H1 (cell line): ENCODE measurements at regions not wholly inside any gene's neighbourhood (a gene's known extent, or its start where the extent isn't known, plus 50 kb on each side); places are given as distances from the start of the nearest gene placed in this dataset.

Experiments
- CTCF ChIA-PET: fragments of 300-600 bp; sonication (Branson Sonifier 250); formaldehyde crosslinking; loops from one replicate; lab custom pipeline; 2021; ENCODE audit not compliant: partially characterized antibody; lab: Charles Lee
- POLR2A ChIA-PET: fragments of 300-600 bp; sonication (Branson Sonifier 250); formaldehyde crosslinking; loops from one replicate; lab custom pipeline; 2021; ENCODE audit warnings: inconsistent platforms; ENCODE audit not compliant: partially characterized antibody; lab: Charles Lee
- DNase-seq, 2 experiments: peaks; one replicate each; pipeline versions ENCODE4 v3.0.0 to v3.0.0-alpha.2; 2010 to 2022; ENCODE audit warnings: low spot score in 2 of 2, low read depth in 1 of 2, mixed read lengths in 1 of 2
- FAIRE-seq: peaks from 2 replicates; lab custom pipeline; 2011; peaks lifted over from hg19 to GRCh38; lab: Jason Lieb, UNC
- H2AFZ ChIP-seq: 2 replicates; pipeline ENCODE4 v1.8.1; 2012; ENCODE audit warnings: low read length, inconsistent platforms
- H2AK5ac ChIP-seq: 2 replicates; pipeline ENCODE4 v1.6.1; 2013; ENCODE audit warnings: low read depth, low read length
- H2BK120ac ChIP-seq: replicated peaks from 2 replicates; pipeline ENCODE3; 2013; ENCODE audit warnings: low read depth, low read length, inconsistent platforms
- H2BK12ac ChIP-seq: 2 replicates; pipeline ENCODE4 v1.6.1; 2013; ENCODE audit warnings: low read depth, low read length
- H2BK15ac ChIP-seq: 2 replicates; pipeline ENCODE4 v1.6.1; 2013; ENCODE audit warnings: low read length
- H2BK20ac ChIP-seq: 2 replicates; pipeline ENCODE4 v1.6.1; 2013; ENCODE audit warnings: low read length
- H2BK5ac ChIP-seq: 2 replicates; pipeline ENCODE4 v1.6.1; 2013; ENCODE audit warnings: low read depth, low read length
- H3K14ac ChIP-seq: 2 replicates; pipeline ENCODE4 v1.6.1; 2013; ENCODE audit warnings: inconsistent platforms; ENCODE audit not compliant: insufficient read length
- H3K18ac ChIP-seq: 2 replicates; pipeline ENCODE4 v1.6.1; 2013; ENCODE audit warnings: low read length; ENCODE audit errors: extremely low read depth
- H3K23ac ChIP-seq: 2 replicates; pipeline ENCODE4 v1.6.1; 2013; ENCODE audit warnings: inconsistent platforms; ENCODE audit not compliant: insufficient read length
- H3K23me2 ChIP-seq: 2 replicates; pipeline ENCODE4 v1.6.1; 2013; ENCODE audit warnings: low read depth, low read length
- H3K27ac ChIP-seq: 2 replicates; pipeline ENCODE4 v1.6.1; 2011; ENCODE audit warnings: low read depth, low read length, inconsistent platforms
- H3K27me3 ChIP-seq, 4 experiments: replicated peaks in 1 of 4; 1 replicate in 1 of 4; 2 replicates in 3 of 4; pipeline versions ENCODE4 v1.6.1 to v1.8.1; 2011 to 2013; ENCODE audit warnings: low read length in 3 of 4, mild to moderate bottlenecking in 3 of 4, inconsistent platforms in 2 of 4, mixed read lengths in 2 of 4, moderate library complexity in 1 of 4; ENCODE audit not compliant: control insufficient read depth in 3 of 4, insufficient read depth in 3 of 4; ENCODE audit errors: extremely low read depth in 1 of 4
- H3K36me3 ChIP-seq, 4 experiments: 2 replicates each; pipeline versions ENCODE4 v1.6.1 to v1.8.1; 2011 to 2013; ENCODE audit warnings: mild to moderate bottlenecking in 4 of 4, low read length in 3 of 4, moderate library complexity in 2 of 4, control low read depth in 1 of 4, inconsistent platforms in 1 of 4; ENCODE audit not compliant: insufficient read depth in 4 of 4, control insufficient read depth in 2 of 4
- H3K4ac ChIP-seq: replicated peaks from 2 replicates; pipeline ENCODE3; 2013; ENCODE audit warnings: low read length, low read depth, mixed read lengths, inconsistent platforms; ENCODE audit not compliant: insufficient read length
- H3K4me1 ChIP-seq, 4 experiments: replicated peaks in 1 of 4; 1 replicate in 1 of 4; 2 replicates in 3 of 4; pipeline versions ENCODE4 v1.6.1 to v1.8.1; 2011 to 2013; ENCODE audit warnings: low read length in 3 of 4, inconsistent platforms in 2 of 4, mixed read lengths in 1 of 4; ENCODE audit not compliant: insufficient read depth in 4 of 4, control insufficient read depth in 3 of 4
- H3K4me2 ChIP-seq, 2 experiments: 2 replicates each; pipeline versions ENCODE4 v1.6.1 to v1.8.1; 2011 to 2013; ENCODE audit warnings: low read depth in 2 of 2, low read length in 2 of 2, control low read depth in 1 of 2, inconsistent platforms in 1 of 2, mild to moderate bottlenecking in 1 of 2; ENCODE audit not compliant: insufficient read depth in 1 of 2
- H3K4me3 ChIP-seq, 4 experiments: fragments of 200-600, 300-600 bp in 1 of 4; sonication (generic), shearing (Covaris generic), sonication (Bioruptor Twin) in 1 of 4; 2 replicates each; pipeline versions ENCODE4 v1.5.1 to v1.8.1; 2011 to 2016; ENCODE audit warnings: low read length in 4 of 4, low read depth in 3 of 4, control low read depth in 2 of 4, inconsistent platforms in 2 of 4, mild to moderate bottlenecking in 2 of 4, mixed read lengths in 1 of 4, moderate library complexity in 1 of 4; ENCODE audit not compliant: insufficient read depth in 2 of 4; ENCODE audit errors: extremely low read depth in 1 of 4
- H3K56ac ChIP-seq: replicated peaks from 2 replicates; pipeline ENCODE3; 2013; ENCODE audit warnings: low read depth, mild to moderate bottlenecking, mixed read lengths, low read length, inconsistent platforms; ENCODE audit not compliant: insufficient read length
- H3K79me1 ChIP-seq: 2 replicates; pipeline ENCODE4 v1.6.1; 2013; ENCODE audit warnings: low read depth, low read length, control low read depth
- H3K79me2 ChIP-seq, 2 experiments: 2 replicates each; pipeline versions ENCODE4 v1.6.1 to v1.8.1; 2012 to 2013; ENCODE audit warnings: low read length in 2 of 2, mild to moderate bottlenecking in 2 of 2, inconsistent platforms in 1 of 2; ENCODE audit not compliant: insufficient read depth in 2 of 2, control insufficient read depth in 1 of 2
- H3K9ac ChIP-seq, 4 experiments: replicated peaks in 1 of 4; 1 replicate in 1 of 4; 2 replicates in 3 of 4; pipeline versions ENCODE4 v1.6.1 to v1.8.1; 2011 to 2013; ENCODE audit warnings: low read depth in 3 of 4, low read length in 3 of 4, control low read depth in 2 of 4, mild to moderate bottlenecking in 2 of 4, moderate library complexity in 2 of 4, inconsistent platforms in 1 of 4; ENCODE audit errors: extremely low read depth in 1 of 4
- H3K9me3 ChIP-seq, 2 experiments: 2 replicates each; pipeline versions ENCODE4 v1.6.1 to v1.8.1; 2012 to 2013; ENCODE audit warnings: mild to moderate bottlenecking in 2 of 2, moderate library complexity in 2 of 2, control low read depth in 1 of 2, inconsistent platforms in 1 of 2, low read depth in 1 of 2, low read length in 1 of 2, mixed read lengths in 1 of 2; ENCODE audit not compliant: insufficient read depth in 2 of 2
- H4K20me1 ChIP-seq, 2 experiments: replicated peaks in 1 of 2; 2 replicates each; pipeline versions ENCODE3 to v1.8.1; 2011 to 2013; ENCODE audit warnings: inconsistent platforms in 2 of 2, low read length in 2 of 2, mild to moderate bottlenecking in 1 of 2; ENCODE audit not compliant: insufficient read depth in 2 of 2, control insufficient read depth in 1 of 2
- H4K5ac ChIP-seq: 2 replicates; pipeline ENCODE4 v1.6.1; 2013; ENCODE audit warnings: low read length, low read depth, mixed read lengths, inconsistent platforms; ENCODE audit not compliant: insufficient read length
- H4K8ac ChIP-seq: 2 replicates; pipeline ENCODE4 v1.8.0; 2013; ENCODE audit warnings: mild to moderate bottlenecking, moderate library complexity, low read length, inconsistent platforms; ENCODE audit not compliant: insufficient read depth; ENCODE audit errors: extremely low read depth
- H4K91ac ChIP-seq: replicated peaks from 2 replicates; pipeline ENCODE3; 2013; ENCODE audit warnings: low read length, mixed read lengths, inconsistent platforms; ENCODE audit not compliant: insufficient read length
- ATF2 ChIP-seq: IDR thresholded peaks from 2 replicates; pipeline ENCODE4 v1.6.1; 2012; ENCODE audit warnings: low read length, inconsistent platforms
- BACH1 ChIP-seq: IDR thresholded peaks from 2 replicates; pipeline ENCODE4 v1.6.1; 2012; ENCODE audit warnings: low read length, improper control_type of control experiment
- CBX5 ChIP-seq: fragments of 300-800, 300-1000 bp; sonication (generic); IDR thresholded peaks from 2 replicates; pipeline ENCODE4 v1.7.1; 2016; ENCODE audit warnings: antibody characterized with exemption, low read length, low read depth
- EZH2 ChIP-seq: fragments of 200-600 bp; sonication (generic); IDR thresholded peaks from 2 replicates; pipeline ENCODE4 v1.7.1; 2012; ENCODE audit warnings: low read depth, mild to moderate bottlenecking, moderate library complexity, low read length, inconsistent platforms; ENCODE audit not compliant: severe bottlenecking
- JUND ChIP-seq: IDR thresholded peaks from 2 replicates; pipeline ENCODE4 v1.6.1; 2011; ENCODE audit warnings: mild to moderate bottlenecking, improper control_type of control experiment, low read length
- KDM4A ChIP-seq: IDR thresholded peaks from one replicate; pipeline ENCODE4 v1.7.1; 2012; ENCODE audit warnings: low read depth, mild to moderate bottlenecking, moderate library complexity, low read length, inconsistent platforms; ENCODE audit not compliant: severe bottlenecking
- PHF8 ChIP-seq: fragments of 200-600 bp; sonication (generic); conservative IDR thresholded peaks from 2 replicates; pipeline ENCODE4 v1.7.1; 2012; ENCODE audit warnings: low read depth, mild to moderate bottlenecking, inconsistent platforms, low read length, moderate library complexity
- RFX5 ChIP-seq: IDR thresholded peaks from 2 replicates; pipeline ENCODE4 v1.6.1; 2011; ENCODE audit warnings: low read depth, low read length, improper control_type of control experiment, borderline replicate concordance
- RXRA ChIP-seq: IDR thresholded peaks from 2 replicates; pipeline ENCODE4 v1.6.1; 2011; ENCODE audit warnings: low read depth, mild to moderate bottlenecking, low read length, moderate library complexity; ENCODE audit not compliant: insufficient read depth
- USF2 ChIP-seq: IDR thresholded peaks from 2 replicates; pipeline ENCODE4 v1.6.1; 2011; ENCODE audit warnings: low read length, improper control_type of control experiment
- WGBS, 2 experiments: shearing (Covaris generic) in 1 of 2; methylation state at CpG; one replicate each; pipeline versions ENCODE4 v1.1.6 to v1.1.7; 2013 to 2015; ENCODE audit warnings: low lambda C conversion rate in 2 of 2, mixed read lengths in 2 of 2, inconsistent platforms in 1 of 2, low coverage in 1 of 2, missing lambda C conversion rate in 1 of 2; ENCODE audit not compliant: insufficient replicate concordance in 2 of 2, insufficient coverage in 1 of 2, insufficient read length in 1 of 2; ENCODE audit errors: extremely low coverage in 1 of 2, missing lambda C conversion rate in 1 of 2; 5-methylcytosine and 5-hydroxymethylcytosine counted together

- no peak overlapping the region for H2AFZ ChIP-seq
- H3K18ac ChIP-seq: no peak overlapping the region
- H3K27me3 ChIP-seq: no peaks in the 10 kb centered on the region; a peak in 1 of 7 replicates
- no peak overlapping the region for H4K8ac ChIP-seq
- no peaks in the 10 kb centered on the region for H3K23me2 ChIP-seq
- no peak overlapping the region for H2BK12ac ChIP-seq
- H2AK5ac ChIP-seq: no peak overlapping the region
- no peak overlapping the region for H3K4me3 ChIP-seq
- ChIA-PET CTCF (interaction anchor here (1.4 to 2.0 kb wide), 2 partner anchors 9 to 357 kb away, joined by 4 to 5 read pairs; no protein-coding TSS in a partner anchor), POLR2A (no interaction called here)
- H4K5ac ChIP-seq: no peak overlapping the region
- peak overlapping the region in 1 of 4 experiments; percentile 8; a peak in 1 of 7 replicates for H3K9ac ChIP-seq
- H3K36me3 ChIP-seq: no peaks in the 10 kb centered on the region
- H2BK20ac ChIP-seq: no peak overlapping the region
- H3K27ac ChIP-seq: no peak overlapping the region
- H3K79me1 ChIP-seq: no peaks in the 10 kb centered on the region
- no peak for TF ChIP-seq RXRA
- no peak for TF ChIP-seq PHF8
- TF ChIP-seq RFX5: no peak
- TF ChIP-seq EZH2: no peak
- TF ChIP-seq CBX5: no peak
- TF ChIP-seq KDM4A: no peak
- no peak for TF ChIP-seq ATF2
- no peak for TF ChIP-seq JUND
- no peak for TF ChIP-seq BACH1
- TF ChIP-seq USF2: no peak
- DNase-seq: no peak
- no peak overlapping the region for H3K4ac ChIP-seq
- no peak overlapping the region for H3K23ac ChIP-seq
- H4K20me1 ChIP-seq: no peaks in the 10 kb centered on the region
- H3K4me2 ChIP-seq: no peak overlapping the region
- FAIRE-seq: no peak
- H2BK5ac ChIP-seq: no peak overlapping the region
- no peaks in the 10 kb centered on the region for H3K9me3 ChIP-seq
- no peak overlapping the region for H2BK15ac ChIP-seq
- 81% methylated on average over 2 of the region's 2 CpGs; no CpG with 5 or more reads in 1 of the 2 experiments for WGBS, 2 experiments
- no peak overlapping the region for H2BK120ac ChIP-seq
- no peak overlapping the region for H3K14ac ChIP-seq
- no peaks in the 10 kb centered on the region for H3K79me2 ChIP-seq
- H4K91ac ChIP-seq: no peak overlapping the region
- H3K56ac ChIP-seq: no peak overlapping the region
- no peaks in the 10 kb centered on the region for H3K4me1 ChIP-seq
These were observed 134.3 kb upstream of the DCN start for GRCh38 chr12:91316907-91317269.
